Spleen (tissue), 7 donors: ENCODE measurements at regions not wholly inside any gene's neighbourhood (a gene's known extent, or its start where the extent isn't known, plus 50 kb on each side); places are given as distances from the start of the nearest gene placed in this dataset.

Experiments used
- POLR2A ChIP-seq, 3 donors: fragments of 450-650 bp; IDR thresholded peaks; one replicate each; pipeline ENCODE4 v1.5.1; 2017; ENCODE audit warnings: antibody characterized with exemption in 3 of 3, mild to moderate bottlenecking in 1 of 3
- POLR2AphosphoS5 ChIP-seq, 3 donors: sonication (generic); formaldehyde crosslinking; IDR thresholded peaks; one replicate each; pipeline ENCODE4 v1.5.1; 2017; ENCODE audit warnings: antibody characterized with exemption in 3 of 3
- TF ChIP-seq, protein P1 (sequence below), 11 experiments: fragments of 200-600 bp in 7 of 11; fragments of 450-650 bp in 4 of 11; sonication (generic) in 4 of 11; IDR thresholded peaks in 8 of 11; conservative IDR thresholded peaks in 3 of 11; 1 replicate in 7 of 11; 2 replicates in 4 of 11; pipeline versions ENCODE4 v1.4.0 to v1.8.0; 2016 to 2021; ENCODE audit warnings: antibody characterized with exemption in 11 of 11, inconsistent platforms in 4 of 11, mild to moderate bottlenecking in 1 of 11
- donor health status: DM: no; HTN: no; CAD: no; lungs with moderate emphysema.
- donor health status: DM: no; HTN: no; CAD: no.
- donor health status: DM: no; HTN: no; CAD: no.

DNA sequence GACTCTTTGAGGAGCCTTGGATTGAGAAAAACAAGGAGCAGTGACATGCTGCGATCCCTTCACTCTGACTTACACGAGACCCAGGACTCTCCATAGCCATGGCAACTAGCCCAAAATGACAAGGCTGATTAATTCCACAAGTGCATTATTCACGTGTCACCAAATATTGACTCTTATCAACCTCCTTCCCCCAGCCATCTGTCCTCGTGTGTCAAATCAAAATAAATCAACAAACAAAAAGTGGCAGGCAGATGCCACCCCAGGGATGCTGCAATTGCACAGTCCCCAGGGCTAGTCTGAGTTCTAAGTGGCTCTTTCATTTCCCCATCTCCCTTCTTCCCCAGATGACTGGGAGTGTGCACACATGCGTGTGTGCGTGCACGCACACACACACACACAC lies 104.9 kb downstream of the AQP9 start:
- no peak for TF ChIP-seq POLR2A (IDR thresholded peaks at IDR 0.05)
- TF ChIP-seq, protein P1, sequence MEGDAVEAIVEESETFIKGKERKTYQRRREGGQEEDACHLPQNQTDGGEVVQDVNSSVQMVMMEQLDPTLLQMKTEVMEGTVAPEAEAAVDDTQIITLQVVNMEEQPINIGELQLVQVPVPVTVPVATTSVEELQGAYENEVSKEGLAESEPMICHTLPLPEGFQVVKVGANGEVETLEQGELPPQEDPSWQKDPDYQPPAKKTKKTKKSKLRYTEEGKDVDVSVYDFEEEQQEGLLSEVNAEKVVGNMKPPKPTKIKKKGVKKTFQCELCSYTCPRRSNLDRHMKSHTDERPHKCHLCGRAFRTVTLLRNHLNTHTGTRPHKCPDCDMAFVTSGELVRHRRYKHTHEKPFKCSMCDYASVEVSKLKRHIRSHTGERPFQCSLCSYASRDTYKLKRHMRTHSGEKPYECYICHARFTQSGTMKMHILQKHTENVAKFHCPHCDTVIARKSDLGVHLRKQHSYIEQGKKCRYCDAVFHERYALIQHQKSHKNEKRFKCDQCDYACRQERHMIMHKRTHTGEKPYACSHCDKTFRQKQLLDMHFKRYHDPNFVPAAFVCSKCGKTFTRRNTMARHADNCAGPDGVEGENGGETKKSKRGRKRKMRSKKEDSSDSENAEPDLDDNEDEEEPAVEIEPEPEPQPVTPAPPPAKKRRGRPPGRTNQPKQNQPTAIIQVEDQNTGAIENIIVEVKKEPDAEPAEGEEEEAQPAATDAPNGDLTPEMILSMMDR (IDR thresholded peaks at IDR 0.05 in 8 of 11, conservative IDR thresholded peaks at IDR 0.05 in 3 of 11) = no peak
- TF ChIP-seq POLR2AphosphoS5 (IDR thresholded peaks at IDR 0.05) = no peak
